ENCODE measurements at regions not wholly inside any gene's neighbourhood (a gene's known extent, or its start where the extent isn't known, plus 50 kb on each side); places are given as distances from the start of the nearest gene placed in this dataset.
A peak's percentile ranks its signal among the peaks of the same experiment; 100 is the strongest.

DNA sequence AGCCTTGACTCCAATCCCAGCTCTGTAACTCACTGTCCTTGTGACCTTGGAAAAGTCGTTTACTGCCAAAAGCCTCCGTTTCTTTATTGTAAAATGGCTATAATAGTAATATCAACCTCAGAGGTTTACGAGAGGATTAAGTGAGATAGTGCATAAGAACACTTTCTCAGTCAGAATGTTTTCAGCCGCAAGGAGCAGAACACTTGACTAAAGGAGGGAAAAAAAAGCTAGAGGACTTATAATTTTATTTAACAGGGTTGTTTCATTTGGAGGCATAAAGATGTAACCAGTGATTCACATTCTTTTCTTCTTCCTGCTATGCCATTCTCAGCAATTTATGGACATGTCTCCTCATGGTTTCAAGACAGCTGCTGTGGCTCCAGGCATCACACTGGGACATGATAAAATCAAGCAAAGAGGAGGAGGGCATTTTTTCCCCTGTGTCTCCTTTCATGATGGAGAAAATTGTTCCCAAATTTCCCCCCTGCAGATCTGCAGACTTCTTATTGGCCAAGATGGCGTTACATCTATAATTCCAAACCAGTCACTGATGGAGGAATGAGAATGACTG, 143.0 kb upstream of the PTPN1 start:
- intact Hi-C loops (cut with DNase I; ENCODE audit: low total_unique reads) (no loop called here), in situ Hi-C loops (cut with MboI; ENCODE audit: low pct_ligation_motif_present in 1 of 4, low pct_unique_long_range_greater_than_20kb in 1 of 4, low sequenced_read_pairs in 3 of 4) (no loop called here)
- H3K4me1 ChIP-seq: peaks cover 6 to 39% (median 24%) of the 10 kb centered on the region in 4 donors
- H3K27me3 ChIP-seq: no peaks in the 10 kb centered on the region
- no peak overlapping the region for H3K4me3 ChIP-seq
- no peaks in the 10 kb centered on the region for H3K36me3 ChIP-seq
- H3K9me3 ChIP-seq: no peaks in the 10 kb centered on the region
- H3K27ac ChIP-seq: peak overlapping the region; percentile 51 to 75 (median 72)
- WGBS, 2 donors (ENCODE audit: low coverage in 1 of 2): 32 to 40% methylated on average over 4 to 5 of the region's 5 CpGs
- no peak for TF ChIP-seq POLR2A (IDR thresholded peaks at IDR 0.05)
- no peak for TF ChIP-seq EP300 (IDR thresholded peaks at IDR 0.05; ENCODE audit: low read depth)
- TF ChIP-seq POLR2AphosphoS5 (IDR thresholded peaks at IDR 0.05): no peak
- no peak for TF ChIP-seq CTCF (IDR thresholded peaks at IDR 0.05)
- no peak for DNase-seq

GRCh38 chr20:50367739-50368375, 142.3 kb upstream of the PTPN1 start:
- TF ChIP-seq EP300 (IDR thresholded peaks at IDR 0.05; ENCODE audit: low read depth) (no peak), CTCF (IDR thresholded peaks at IDR 0.05) (no peak), POLR2AphosphoS5 (IDR thresholded peaks at IDR 0.05) (no peak), POLR2A (IDR thresholded peaks at IDR 0.05) (no peak)
- in situ Hi-C loops (cut with MboI; ENCODE audit: low pct_ligation_motif_present in 1 of 4, low pct_unique_long_range_greater_than_20kb in 1 of 4, low sequenced_read_pairs in 3 of 4) (no loop called here), intact Hi-C loops (cut with DNase I; ENCODE audit: low total_unique reads) (no loop called here)
- WGBS, 2 donors (ENCODE audit: low coverage in 1 of 2): 87 to 100% methylated on average over 2 to 9 of the region's 9 CpGs
- Histone ChIP-seq H3K27me3 (no peaks in the 10 kb centered on the region), H3K9me3 (no peaks in the 10 kb centered on the region), H3K4me3 (no peak overlapping the region), H3K4me1 (peaks cover 6 to 43% (median 24%) of the 10 kb centered on the region in 4 donors), H3K36me3 (no peaks in the 10 kb centered on the region), H3K27ac (peak overlapping the region in 2 of 4 donors; percentile 71 to 75)
- no peak for DNase-seq

GRCh38 chr20:50368386-50368785, 141.8 kb upstream of the PTPN1 start:
- DNase-seq: no peak
- peak overlapping the region in 2 of 4 donors; percentile 71 to 72 for H3K27ac ChIP-seq
- H3K9me3 ChIP-seq: no peaks in the 10 kb centered on the region
- no peaks in the 10 kb centered on the region for H3K27me3 ChIP-seq
- in situ Hi-C loops (cut with MboI; ENCODE audit: low pct_ligation_motif_present in 1 of 4, low pct_unique_long_range_greater_than_20kb in 1 of 4, low sequenced_read_pairs in 3 of 4) (no loop called here), intact Hi-C loops (cut with DNase I; ENCODE audit: low total_unique reads) (no loop called here)
- H3K4me1 ChIP-seq: peaks cover 6 to 43% (median 24%) of the 10 kb centered on the region in 4 donors
- H3K4me3 ChIP-seq: no peak overlapping the region
- no peaks in the 10 kb centered on the region for H3K36me3 ChIP-seq
- no peak for TF ChIP-seq CTCF (IDR thresholded peaks at IDR 0.05)
- no peak for TF ChIP-seq POLR2AphosphoS5 (IDR thresholded peaks at IDR 0.05)
- TF ChIP-seq EP300 (IDR thresholded peaks at IDR 0.05; ENCODE audit: low read depth): no peak
- TF ChIP-seq POLR2A (IDR thresholded peaks at IDR 0.05): no peak
- 32 to 50% methylated on average over 1 of the region's 1 CpG for WGBS, 2 donors (ENCODE audit: low coverage in 1 of 2)

DNA sequence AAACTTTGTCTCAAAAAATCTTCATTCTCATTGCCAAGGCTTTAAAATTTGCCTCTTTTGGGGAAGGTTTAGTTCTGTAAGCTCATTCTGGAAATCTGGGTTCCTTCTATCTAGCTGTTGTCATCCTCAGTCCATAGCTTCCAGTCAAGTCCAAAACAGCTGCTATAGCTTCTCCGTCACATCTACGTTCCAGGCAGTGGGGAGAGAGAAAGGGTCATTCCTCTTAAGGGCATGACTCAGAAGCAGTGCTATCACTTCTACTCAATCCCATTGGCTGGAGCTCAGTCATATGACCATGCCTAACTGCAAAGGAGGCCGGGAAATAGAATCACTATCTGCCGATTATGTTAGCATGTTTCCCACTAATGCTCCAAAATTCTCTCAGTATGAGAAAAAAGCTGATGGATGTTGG, 141.4 kb upstream of the PTPN1 start:
- Histone ChIP-seq H3K9me3 (no peaks in the 10 kb centered on the region), H3K27me3 (no peaks in the 10 kb centered on the region), H3K36me3 (no peaks in the 10 kb centered on the region), H3K4me3 (no peak overlapping the region), H3K4me1 (peaks cover 6 to 43% (median 24%) of the 10 kb centered on the region in 4 donors), H3K27ac (peak overlapping the region; percentile 60 to 72 (median 70))
- WGBS, 2 donors (ENCODE audit: low coverage in 1 of 2): 48% methylated on average over 4 of the region's 4 CpGs; no CpG with 5 or more reads in 1 of the 2 donors
- TF ChIP-seq POLR2AphosphoS5 (IDR thresholded peaks at IDR 0.05) (no peak), EP300 (IDR thresholded peaks at IDR 0.05; ENCODE audit: low read depth) (no peak), CTCF (IDR thresholded peaks at IDR 0.05) (no peak), POLR2A (IDR thresholded peaks at IDR 0.05) (no peak)
- no peak for DNase-seq
- in situ Hi-C loops (cut with MboI; ENCODE audit: low pct_ligation_motif_present in 1 of 4, low pct_unique_long_range_greater_than_20kb in 1 of 4, low sequenced_read_pairs in 3 of 4) (no loop called here), intact Hi-C loops (cut with DNase I; ENCODE audit: low total_unique reads) (no loop called here)
